Spleen (tissue), 11 donors: ENCODE measurements at regions not wholly inside any gene's neighbourhood (a gene's known extent, or its start where the extent isn't known, plus 50 kb on each side); places are given as distances from the start of the nearest gene placed in this dataset.

Source experiments
- DNase-seq: peaks from one replicate; pipeline ENCODE4 v3.0.0-alpha.2; 2020
- H3K27ac ChIP-seq, 8 donors: fragments of 200-600 bp; sonication (generic) in 7 of 8; 1 replicate in 4 of 8; 2 replicates in 4 of 8; pipeline versions ENCODE4 v1.5.0 to v1.8.0; 2016 to 2021; ENCODE audit warnings: inconsistent platforms in 4 of 8, mild to moderate bottlenecking in 4 of 8, moderate library complexity in 1 of 8
- H3K27me3 ChIP-seq, 7 donors: fragments of 200-600 bp; sonication (generic) in 6 of 7; replicated peaks in 1 of 7; 1 replicate in 4 of 7; 2 replicates in 3 of 7; pipeline versions ENCODE4 v1.5.0 to v1.8.0; 2016 to 2021; ENCODE audit warnings: inconsistent platforms in 3 of 7, mild to moderate bottlenecking in 1 of 7
- H3K36me3 ChIP-seq, 6 donors: fragments of 200-600 bp; sonication (generic) in 5 of 6; 1 replicate in 4 of 6; 2 replicates in 2 of 6; pipeline versions ENCODE4 v1.5.0 to v1.8.0; 2016 to 2021; ENCODE audit warnings: inconsistent platforms in 2 of 6
- H3K4me1 ChIP-seq, 6 donors: fragments of 200-600 bp; sonication (generic) in 5 of 6; 1 replicate in 3 of 6; 2 replicates in 3 of 6; pipeline versions ENCODE4 v1.5.0 to v1.8.0; 2016 to 2021; ENCODE audit warnings: inconsistent platforms in 3 of 6
- H3K4me3 ChIP-seq, 8 donors: fragments of 200-600 bp; sonication (generic) in 7 of 8; 1 replicate in 4 of 8; 2 replicates in 4 of 8; pipeline versions ENCODE4 v1.5.0 to v1.8.0; 2016 to 2021; ENCODE audit warnings: inconsistent platforms in 4 of 8, mild to moderate bottlenecking in 4 of 8, moderate library complexity in 2 of 8
- H3K9me3 ChIP-seq, 8 donors: fragments of 200-600 bp; sonication (generic) in 7 of 8; 1 replicate in 4 of 8; 2 replicates in 4 of 8; pipeline versions ENCODE4 v1.5.0 to v1.8.0; 2016 to 2021; ENCODE audit warnings: inconsistent platforms in 4 of 8
- POLR2A ChIP-seq, 3 donors: fragments of 450-650 bp; IDR thresholded peaks; one replicate each; pipeline ENCODE4 v1.5.1; 2017; ENCODE audit warnings: antibody characterized with exemption in 3 of 3, mild to moderate bottlenecking in 1 of 3
- POLR2AphosphoS5 ChIP-seq, 3 donors: sonication (generic); formaldehyde crosslinking; IDR thresholded peaks; one replicate each; pipeline ENCODE4 v1.5.1; 2017; ENCODE audit warnings: antibody characterized with exemption in 3 of 3
- WGBS, 5 donors: extraction: QIAGEN DNeasy Blood & Tissue Kit in 3 of 5; methylation state at CpG; one replicate each; pipeline versions ENCODE4 v1.1.5 to v1.1.7; 2013 to 2018; 5-methylcytosine and 5-hydroxymethylcytosine counted together
- intact Hi-C: fragments of 100-400 bp; cut with DNase I; formaldehyde crosslinking; loops from one replicate; pipeline ENCODE4 v1.15.0; 2023; ENCODE audit warnings: low total_unique reads
- TF ChIP-seq, protein P1 (sequence below), 11 experiments: fragments of 200-600 bp in 7 of 11; fragments of 450-650 bp in 4 of 11; sonication (generic) in 4 of 11; IDR thresholded peaks in 8 of 11; conservative IDR thresholded peaks in 3 of 11; 1 replicate in 7 of 11; 2 replicates in 4 of 11; pipeline versions ENCODE4 v1.4.0 to v1.8.0; 2016 to 2021; ENCODE audit warnings: antibody characterized with exemption in 11 of 11, inconsistent platforms in 4 of 11, mild to moderate bottlenecking in 1 of 11
- donor health status: healthy with polysubstance abuse.
- donor health status: DM: no; HTN: no; CAD: no; lungs with moderate emphysema.
- donor health status: DM: no; HTN: no; CAD: no.
- donor health status: Bipolar disorder and iron deficiency.
- donor health status: healthy.
- donor health status: DM: no; HTN: no; CAD: no.
- donor health status: DM: yes; HTN: yes; CAD: no.

DNA sequence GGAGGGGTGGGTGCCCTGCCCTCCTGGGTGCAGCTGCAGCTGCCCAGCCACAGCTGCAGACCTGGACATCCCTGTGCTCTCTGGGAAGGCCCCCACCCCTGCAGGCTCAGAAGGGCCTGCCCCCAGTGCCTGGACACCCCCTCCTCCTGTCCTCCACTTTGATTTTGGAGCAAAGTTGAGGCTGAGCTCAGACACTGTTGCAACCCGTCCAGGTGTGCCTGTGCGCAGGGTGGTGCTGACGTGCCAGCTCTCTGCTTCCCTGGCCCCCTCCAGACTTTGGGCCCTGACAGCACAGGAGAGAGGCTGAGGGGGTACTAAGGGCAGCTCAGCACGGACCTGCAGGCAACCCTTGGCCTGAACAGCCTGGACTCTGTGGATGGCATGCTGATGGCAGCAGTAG is 750.3 kb downstream of the ARAP2 start:
- TF ChIP-seq POLR2A (IDR thresholded peaks at IDR 0.05) = no peak
- TF ChIP-seq, protein P1, sequence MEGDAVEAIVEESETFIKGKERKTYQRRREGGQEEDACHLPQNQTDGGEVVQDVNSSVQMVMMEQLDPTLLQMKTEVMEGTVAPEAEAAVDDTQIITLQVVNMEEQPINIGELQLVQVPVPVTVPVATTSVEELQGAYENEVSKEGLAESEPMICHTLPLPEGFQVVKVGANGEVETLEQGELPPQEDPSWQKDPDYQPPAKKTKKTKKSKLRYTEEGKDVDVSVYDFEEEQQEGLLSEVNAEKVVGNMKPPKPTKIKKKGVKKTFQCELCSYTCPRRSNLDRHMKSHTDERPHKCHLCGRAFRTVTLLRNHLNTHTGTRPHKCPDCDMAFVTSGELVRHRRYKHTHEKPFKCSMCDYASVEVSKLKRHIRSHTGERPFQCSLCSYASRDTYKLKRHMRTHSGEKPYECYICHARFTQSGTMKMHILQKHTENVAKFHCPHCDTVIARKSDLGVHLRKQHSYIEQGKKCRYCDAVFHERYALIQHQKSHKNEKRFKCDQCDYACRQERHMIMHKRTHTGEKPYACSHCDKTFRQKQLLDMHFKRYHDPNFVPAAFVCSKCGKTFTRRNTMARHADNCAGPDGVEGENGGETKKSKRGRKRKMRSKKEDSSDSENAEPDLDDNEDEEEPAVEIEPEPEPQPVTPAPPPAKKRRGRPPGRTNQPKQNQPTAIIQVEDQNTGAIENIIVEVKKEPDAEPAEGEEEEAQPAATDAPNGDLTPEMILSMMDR (IDR thresholded peaks at IDR 0.05 in 8 of 11, conservative IDR thresholded peaks at IDR 0.05 in 3 of 11) = no peak
- no peak for TF ChIP-seq POLR2AphosphoS5 (IDR thresholded peaks at IDR 0.05)
- H3K4me3 ChIP-seq = no peak overlapping the region

DNA sequence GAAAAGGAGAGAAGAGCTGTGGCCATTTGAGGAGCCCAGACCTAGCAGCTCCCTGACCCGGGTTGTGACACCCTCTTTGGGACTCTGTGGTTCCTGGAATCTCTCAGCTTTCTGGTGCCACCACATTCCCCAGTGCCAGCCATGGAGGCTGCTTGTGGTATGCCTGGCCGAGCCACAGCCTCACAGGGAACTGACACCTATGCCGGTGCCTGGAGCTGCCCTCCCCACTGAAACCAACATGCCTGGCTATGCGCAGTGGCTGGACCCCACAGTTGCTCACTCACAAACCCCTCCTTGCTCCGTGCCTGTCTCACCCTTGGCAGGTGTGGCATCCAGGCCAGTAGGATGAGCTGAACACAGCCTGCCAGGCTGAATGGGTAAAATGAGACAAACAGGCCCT is 749.4 kb downstream of the ARAP2 start:
- peaks cover 0 to 6% (median 0%) of the 10 kb centered on the region in 8 donors for H3K9me3 ChIP-seq
- H3K4me1 ChIP-seq = no peaks in the 10 kb centered on the region
- H3K27ac ChIP-seq = no peak overlapping the region
- no peaks in the 10 kb centered on the region for H3K27me3 ChIP-seq
- TF ChIP-seq POLR2A (IDR thresholded peaks at IDR 0.05) = no peak
- TF ChIP-seq, protein P1 (IDR thresholded peaks at IDR 0.05 in 8 of 11, conservative IDR thresholded peaks at IDR 0.05 in 3 of 11) = no peak
- no peak for TF ChIP-seq POLR2AphosphoS5 (IDR thresholded peaks at IDR 0.05)
- no peak overlapping the region for H3K4me3 ChIP-seq
- intact Hi-C loops = no loop called here
- no peaks in the 10 kb centered on the region for H3K36me3 ChIP-seq
- DNase-seq = peak; percentile 61
- WGBS, 5 donors = 81 to 92% (median 85%) methylated on average over 5 of the region's 5 CpGs

More for the DNA sequence above, 750.3 kb downstream of the ARAP2 start:
- intact Hi-C loops = no loop called here
- Histone ChIP-seq H3K4me1 (no peaks in the 10 kb centered on the region), H3K27me3 (no peaks in the 10 kb centered on the region), H3K27ac (no peak overlapping the region), H3K36me3 (no peaks in the 10 kb centered on the region), H3K9me3 (peaks cover 0 to 6% (median 0%) of the 10 kb centered on the region in 8 donors)
- peak; percentile 63 for DNase-seq
- 14 to 89% (median 66%) methylated on average over 2 to 4 of the region's 4 CpGs for WGBS, 5 donors

DNA sequence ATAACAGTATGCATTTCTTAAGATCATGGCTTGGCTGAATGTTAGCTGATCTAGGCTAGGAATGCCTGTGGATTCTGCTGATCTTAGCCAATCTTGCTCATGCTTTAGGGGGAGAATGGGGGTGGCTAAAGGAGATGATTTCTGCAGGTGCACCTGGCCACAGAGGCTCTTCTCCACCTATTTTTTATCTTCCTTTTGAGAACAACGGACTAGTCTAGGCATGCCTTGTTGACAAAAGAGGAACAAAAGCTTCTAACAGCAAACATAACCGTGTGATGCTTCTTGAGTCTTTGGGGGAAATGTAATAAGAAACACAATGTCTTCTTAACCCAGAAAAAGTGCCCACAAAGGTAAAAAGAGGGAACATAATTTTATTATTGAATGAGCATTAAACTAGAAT is 743.5 kb downstream of the ARAP2 start:
- no peaks in the 10 kb centered on the region for H3K36me3 ChIP-seq
- H3K27ac ChIP-seq = no peak overlapping the region
- no peaks in the 10 kb centered on the region for H3K9me3 ChIP-seq
- intact Hi-C loops = no loop called here
- WGBS, 5 donors = 60 to 76% (median 68%) methylated on average over 2 of the region's 2 CpGs
- DNase-seq = no peak
- TF ChIP-seq POLR2A (IDR thresholded peaks at IDR 0.05) (no peak), POLR2AphosphoS5 (IDR thresholded peaks at IDR 0.05) (no peak)
- TF ChIP-seq, protein P1 (IDR thresholded peaks at IDR 0.05 in 8 of 11, conservative IDR thresholded peaks at IDR 0.05 in 3 of 11) = no peak
- no peak overlapping the region for H3K4me3 ChIP-seq
- no peaks in the 10 kb centered on the region for H3K27me3 ChIP-seq
- H3K4me1 ChIP-seq = no peaks in the 10 kb centered on the region

DNA sequence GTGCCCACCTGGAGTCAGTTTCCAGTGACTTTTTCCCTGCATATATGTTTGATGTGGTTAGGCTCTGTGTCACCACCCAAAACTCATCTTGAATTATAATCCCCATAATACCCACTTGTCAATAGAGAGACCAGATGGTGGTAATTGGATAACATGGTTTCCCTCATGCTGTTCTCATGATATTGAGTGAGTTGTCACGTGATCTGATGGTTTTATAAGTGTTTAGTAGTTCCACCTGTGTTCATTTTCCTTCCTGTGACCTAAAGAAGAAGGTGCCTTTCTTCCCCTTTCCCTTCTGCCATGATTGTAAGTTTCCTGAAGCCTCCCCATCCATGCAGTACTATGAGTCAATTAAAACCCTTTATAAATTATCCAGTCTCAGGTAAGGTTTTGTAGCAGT is 740.9 kb downstream of the ARAP2 start:
- no peak for TF ChIP-seq POLR2A (IDR thresholded peaks at IDR 0.05)
- TF ChIP-seq, protein P1 (IDR thresholded peaks at IDR 0.05 in 8 of 11, conservative IDR thresholded peaks at IDR 0.05 in 3 of 11) = no peak
- no peak for TF ChIP-seq POLR2AphosphoS5 (IDR thresholded peaks at IDR 0.05)
- 23 to 57% (median 44%) methylated on average over 1 of the region's 1 CpG for WGBS, 5 donors
- no peak for DNase-seq
- H3K4me3 ChIP-seq = no peak overlapping the region
- H3K9me3 ChIP-seq = no peaks in the 10 kb centered on the region
- no peak overlapping the region for H3K27ac ChIP-seq
- H3K27me3 ChIP-seq = no peaks in the 10 kb centered on the region
- intact Hi-C loops = no loop called here
- H3K4me1 ChIP-seq = no peaks in the 10 kb centered on the region
- H3K36me3 ChIP-seq = no peaks in the 10 kb centered on the region
